ENCODE measurements at regions not wholly inside any gene's neighbourhood (a gene's known extent, or its start where the extent isn't known, plus 50 kb on each side); places are given as distances from the start of the nearest gene placed in this dataset.

DNA sequence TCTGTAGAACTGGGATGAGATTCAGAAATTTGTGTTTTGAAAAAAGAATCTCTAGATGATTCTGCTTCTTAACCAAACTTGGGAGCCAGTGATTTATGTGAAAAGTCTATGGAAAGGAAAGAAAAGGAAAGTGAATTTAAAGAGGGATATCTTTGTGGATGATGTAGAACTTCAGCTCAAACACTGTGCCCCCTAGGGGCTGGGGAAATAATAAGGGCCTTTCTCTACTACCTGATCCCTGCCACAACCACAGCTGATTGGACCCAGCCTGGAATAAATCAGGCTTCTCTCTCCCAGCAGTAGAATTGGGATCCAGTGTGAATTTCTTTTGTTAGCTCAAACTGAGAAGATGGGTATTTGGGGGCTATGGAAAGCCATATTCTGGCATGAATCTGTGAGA, 155.0 kb downstream of the PRELID2 start:
- DNase-seq (ENCODE audit: low read depth) = no peak
- TF ChIP-seq, protein P1, sequence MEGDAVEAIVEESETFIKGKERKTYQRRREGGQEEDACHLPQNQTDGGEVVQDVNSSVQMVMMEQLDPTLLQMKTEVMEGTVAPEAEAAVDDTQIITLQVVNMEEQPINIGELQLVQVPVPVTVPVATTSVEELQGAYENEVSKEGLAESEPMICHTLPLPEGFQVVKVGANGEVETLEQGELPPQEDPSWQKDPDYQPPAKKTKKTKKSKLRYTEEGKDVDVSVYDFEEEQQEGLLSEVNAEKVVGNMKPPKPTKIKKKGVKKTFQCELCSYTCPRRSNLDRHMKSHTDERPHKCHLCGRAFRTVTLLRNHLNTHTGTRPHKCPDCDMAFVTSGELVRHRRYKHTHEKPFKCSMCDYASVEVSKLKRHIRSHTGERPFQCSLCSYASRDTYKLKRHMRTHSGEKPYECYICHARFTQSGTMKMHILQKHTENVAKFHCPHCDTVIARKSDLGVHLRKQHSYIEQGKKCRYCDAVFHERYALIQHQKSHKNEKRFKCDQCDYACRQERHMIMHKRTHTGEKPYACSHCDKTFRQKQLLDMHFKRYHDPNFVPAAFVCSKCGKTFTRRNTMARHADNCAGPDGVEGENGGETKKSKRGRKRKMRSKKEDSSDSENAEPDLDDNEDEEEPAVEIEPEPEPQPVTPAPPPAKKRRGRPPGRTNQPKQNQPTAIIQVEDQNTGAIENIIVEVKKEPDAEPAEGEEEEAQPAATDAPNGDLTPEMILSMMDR (conservative IDR thresholded peaks at IDR 0.05; ENCODE audit: low read depth, low read length) = peak; percentile 51
- no peak overlapping the region for H3K4me3 ChIP-seq (ENCODE audit: low read depth, low read length)

DNA sequence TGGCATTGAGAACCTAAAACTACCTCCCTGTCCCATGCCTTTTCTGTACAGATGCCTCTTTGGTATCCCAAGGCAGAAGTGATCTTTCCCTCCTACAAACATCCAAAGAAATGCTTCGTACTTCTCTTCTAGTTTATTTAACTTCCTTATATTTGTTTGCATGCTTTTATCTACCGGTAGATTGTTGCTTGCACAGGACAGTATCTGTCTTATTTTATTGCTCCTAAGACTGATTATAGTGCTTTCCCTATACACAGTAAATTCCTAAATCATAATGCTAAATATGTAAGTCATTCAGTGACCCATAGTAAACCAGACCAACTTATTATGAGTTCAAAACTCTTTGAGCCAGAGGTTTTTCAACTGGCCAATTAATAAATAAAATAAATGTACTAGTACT, 156.9 kb downstream of the PRELID2 start:
- no peak overlapping the region for H3K4me3 ChIP-seq (ENCODE audit: low read depth, low read length)
- TF ChIP-seq, protein P1 (conservative IDR thresholded peaks at IDR 0.05; ENCODE audit: low read depth, low read length) = no peak

DNA sequence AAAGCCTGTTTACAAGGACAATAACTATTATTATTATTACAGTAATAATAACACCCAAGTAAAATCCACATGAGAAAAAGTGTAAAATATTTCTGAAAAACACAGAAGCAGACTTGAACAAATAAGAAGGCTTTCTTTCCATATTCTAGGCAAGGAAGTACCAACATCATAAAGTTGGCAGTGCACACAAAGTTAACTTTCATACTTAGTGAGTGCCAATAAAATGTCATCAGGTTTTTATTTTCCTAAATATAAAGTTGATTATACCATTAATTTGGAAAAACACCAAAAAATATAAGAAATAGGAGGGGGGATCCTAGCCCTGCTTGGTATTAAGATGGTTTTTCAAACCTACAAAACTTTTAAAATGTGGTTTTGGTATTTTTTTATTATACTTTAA, 161.4 kb downstream of the PRELID2 start:
- DNase-seq (ENCODE audit: low read depth) = no peak

More for the DNA sequence above, 156.9 kb downstream of the PRELID2 start:
- no peak for DNase-seq (ENCODE audit: low read depth)

DNA sequence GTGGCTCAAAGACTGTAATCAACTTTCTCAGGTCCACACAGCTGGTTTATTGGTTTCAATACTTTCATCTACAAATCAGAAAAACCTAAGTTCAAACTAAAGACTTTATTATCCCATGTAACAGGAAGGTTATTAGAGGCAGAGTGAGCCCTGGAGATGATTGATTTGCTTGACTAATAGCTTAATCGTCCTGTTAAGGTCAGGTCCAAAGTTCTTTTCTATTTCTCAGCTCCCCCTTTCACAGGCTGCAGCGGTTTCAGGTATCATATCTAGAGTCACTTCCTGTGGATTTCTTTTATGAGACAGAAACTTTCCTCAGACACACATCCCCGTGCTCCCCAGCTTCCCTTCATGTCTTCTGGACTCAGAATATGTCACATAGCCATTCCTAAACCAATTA, 166.4 kb downstream of the PRELID2 start:
- H3K4me3 ChIP-seq (ENCODE audit: low read depth, low read length) = no peak overlapping the region
- TF ChIP-seq, protein P1 (conservative IDR thresholded peaks at IDR 0.05; ENCODE audit: low read depth, low read length) = no peak
- no peak for DNase-seq (ENCODE audit: low read depth)

More for the DNA sequence above, 161.4 kb downstream of the PRELID2 start:
- TF ChIP-seq, protein P1 (conservative IDR thresholded peaks at IDR 0.05; ENCODE audit: low read depth, low read length) = no peak
- no peak overlapping the region for H3K4me3 ChIP-seq (ENCODE audit: low read depth, low read length)

DNA sequence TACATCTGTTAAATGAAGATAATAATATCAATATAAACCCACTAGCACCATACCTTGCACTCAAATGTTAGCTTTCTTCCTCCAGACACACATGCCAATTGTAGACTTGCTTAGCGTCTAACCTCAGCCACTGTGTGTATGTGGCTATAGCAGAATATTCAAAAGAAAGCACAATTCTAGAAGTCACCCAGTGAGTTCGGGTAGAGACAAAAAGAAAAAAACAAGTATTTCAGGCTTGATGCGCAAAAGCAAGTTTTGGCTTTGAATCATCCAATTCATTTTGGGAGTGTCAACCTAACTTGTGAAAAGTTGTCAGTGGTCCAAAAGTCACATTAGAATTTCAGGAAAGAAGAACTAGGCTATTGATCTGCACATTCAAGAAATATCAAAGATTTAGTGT, 167.4 kb downstream of the PRELID2 start:
- TF ChIP-seq, protein P1 (conservative IDR thresholded peaks at IDR 0.05; ENCODE audit: low read depth, low read length) = no peak
- no peak overlapping the region for H3K4me3 ChIP-seq (ENCODE audit: low read depth, low read length)
- DNase-seq (ENCODE audit: low read depth) = no peak

DNA sequence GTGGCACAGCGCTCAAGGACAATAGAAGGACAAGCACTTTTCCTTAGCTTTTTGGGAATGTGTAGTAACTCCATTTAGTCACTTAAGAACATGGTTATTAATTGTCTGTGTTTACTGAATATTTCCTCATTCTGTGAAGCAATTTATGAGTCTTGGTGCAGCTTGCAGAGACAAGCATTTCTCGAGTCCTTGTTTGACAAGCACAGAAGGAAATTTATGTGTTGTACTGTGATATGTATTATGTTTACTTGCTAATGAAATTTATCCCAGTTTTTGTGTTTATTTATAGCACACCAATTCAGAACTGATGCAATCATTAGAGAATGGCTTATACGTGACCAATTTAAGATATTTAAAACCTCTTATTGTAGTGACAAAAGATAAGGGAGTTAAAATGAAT, 168.6 kb downstream of the PRELID2 start:
- H3K4me3 ChIP-seq (ENCODE audit: low read depth, low read length) = no peak overlapping the region
- no peak for DNase-seq (ENCODE audit: low read depth)
- TF ChIP-seq, protein P1 (conservative IDR thresholded peaks at IDR 0.05; ENCODE audit: low read depth, low read length) = no peak

DNA sequence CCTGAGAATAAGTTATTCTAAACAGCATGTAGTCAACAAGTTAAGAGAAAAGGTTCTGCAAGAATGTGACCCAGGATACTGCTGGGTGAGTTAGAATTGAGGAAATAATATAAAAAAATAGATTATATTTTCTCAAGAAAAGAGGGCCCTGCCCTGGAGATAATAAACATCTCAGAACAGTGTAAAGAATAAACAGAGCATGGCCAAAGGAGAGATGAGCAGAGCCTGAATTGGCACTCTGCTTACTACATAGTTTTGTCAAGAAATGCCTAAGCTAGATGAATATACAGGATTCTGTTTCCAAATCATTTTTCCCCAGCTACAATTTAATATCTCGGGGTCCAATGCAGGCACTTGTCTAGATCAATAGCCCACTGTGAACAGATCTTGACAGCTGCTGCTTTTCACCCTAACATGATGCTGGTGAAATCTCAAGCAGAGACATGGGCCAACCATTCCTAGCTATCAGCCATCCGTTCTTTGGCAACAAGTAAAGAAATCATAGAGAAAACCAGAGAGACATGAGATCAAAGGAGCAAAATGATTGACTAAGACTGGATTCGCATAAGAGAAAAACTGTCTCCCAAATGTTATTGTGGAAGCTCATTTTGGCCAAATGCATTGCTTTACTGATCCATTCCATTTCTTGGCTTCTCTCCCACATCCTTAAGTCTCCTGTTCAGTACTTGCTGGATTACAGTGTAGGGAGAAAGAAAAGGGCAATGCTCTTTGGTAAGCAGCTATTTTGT, 173.2 kb downstream of the PRELID2 start:
- TF ChIP-seq, protein P1 (conservative IDR thresholded peaks at IDR 0.05; ENCODE audit: low read depth, low read length) = no peak
- H3K4me3 ChIP-seq (ENCODE audit: low read depth, low read length) = no peak overlapping the region

More for the DNA sequence above, 173.2 kb downstream of the PRELID2 start:
- no peak for DNase-seq (ENCODE audit: low read depth)
